IPS DF 4.7 (cell line): ENCODE measurements at regions not wholly inside any gene's neighbourhood (a gene's known extent, or its start where the extent isn't known, plus 50 kb on each side); places are given as distances from the start of the nearest gene placed in this dataset.
"Not testable (repeated sequence)": the region's sequence is repeated elsewhere in the genome, so short reads cannot be mapped to it uniquely, and the experiment has no call there.

Source experiments
- DNase-seq: peaks from one replicate; pipeline ENCODE4 v3.0.0-alpha.2; 2013; ENCODE audit warnings: low spot score; ENCODE audit errors: extremely low read depth

GRCh38 chr17:13096291-13096690 is 78.5 kb upstream of the ELAC2 start:
- no peak for DNase-seq

GRCh38 chr17:13092010-13092409 is 74.2 kb upstream of the ELAC2 start:
- DNase-seq = not testable (repeated sequence)

GRCh38 chr17:13088666-13089065 is 70.8 kb upstream of the ELAC2 start:
- no peak for DNase-seq

DNA sequence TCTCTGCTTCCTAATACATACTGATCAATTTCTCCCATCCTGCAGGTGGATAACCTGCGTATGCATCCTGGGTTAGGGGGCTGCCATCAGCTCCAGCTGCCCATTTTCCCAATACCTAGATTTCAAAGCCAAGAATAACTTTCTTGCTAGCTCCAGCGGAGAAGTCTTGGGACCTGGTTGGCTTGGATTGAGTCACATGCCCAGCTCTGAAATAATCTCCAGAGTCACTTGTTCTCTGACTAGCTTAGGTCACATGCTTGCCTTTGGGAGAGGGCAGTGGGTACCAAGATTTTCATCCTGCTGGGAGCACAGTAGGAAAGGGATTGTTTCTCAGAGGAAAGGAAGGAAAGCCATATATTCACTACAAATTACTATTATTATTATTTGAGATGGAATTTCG is 70.0 kb upstream of the ELAC2 start:
- no peak for DNase-seq

GRCh38 chr17:13086142-13086769 is 68.4 kb upstream of the ELAC2 start:
- no peak for DNase-seq

DNA sequence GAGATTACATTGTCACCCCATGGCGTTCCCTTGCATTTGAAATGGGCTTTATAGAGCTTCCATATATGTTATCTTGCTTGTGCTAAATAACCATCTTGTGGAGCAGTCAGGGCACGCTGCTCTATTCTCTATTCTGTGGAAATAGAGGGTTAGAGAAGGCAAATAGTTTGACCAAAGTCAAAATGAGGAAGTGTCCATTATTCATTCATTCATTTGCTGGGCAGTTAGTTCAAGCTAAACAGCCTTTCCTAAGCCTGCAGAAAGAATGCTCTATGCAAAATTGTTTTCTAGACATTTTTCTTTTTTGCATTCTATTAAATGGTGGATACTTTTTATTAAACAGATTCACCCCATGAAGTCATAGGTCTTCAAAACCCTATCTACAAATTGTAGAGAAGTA is 67.8 kb upstream of the ELAC2 start:
- DNase-seq = no peak

- no peak for DNase-seq
Measured at GRCh38 chr17:13084420-13084819, 66.6 kb upstream of the ELAC2 start.

DNA sequence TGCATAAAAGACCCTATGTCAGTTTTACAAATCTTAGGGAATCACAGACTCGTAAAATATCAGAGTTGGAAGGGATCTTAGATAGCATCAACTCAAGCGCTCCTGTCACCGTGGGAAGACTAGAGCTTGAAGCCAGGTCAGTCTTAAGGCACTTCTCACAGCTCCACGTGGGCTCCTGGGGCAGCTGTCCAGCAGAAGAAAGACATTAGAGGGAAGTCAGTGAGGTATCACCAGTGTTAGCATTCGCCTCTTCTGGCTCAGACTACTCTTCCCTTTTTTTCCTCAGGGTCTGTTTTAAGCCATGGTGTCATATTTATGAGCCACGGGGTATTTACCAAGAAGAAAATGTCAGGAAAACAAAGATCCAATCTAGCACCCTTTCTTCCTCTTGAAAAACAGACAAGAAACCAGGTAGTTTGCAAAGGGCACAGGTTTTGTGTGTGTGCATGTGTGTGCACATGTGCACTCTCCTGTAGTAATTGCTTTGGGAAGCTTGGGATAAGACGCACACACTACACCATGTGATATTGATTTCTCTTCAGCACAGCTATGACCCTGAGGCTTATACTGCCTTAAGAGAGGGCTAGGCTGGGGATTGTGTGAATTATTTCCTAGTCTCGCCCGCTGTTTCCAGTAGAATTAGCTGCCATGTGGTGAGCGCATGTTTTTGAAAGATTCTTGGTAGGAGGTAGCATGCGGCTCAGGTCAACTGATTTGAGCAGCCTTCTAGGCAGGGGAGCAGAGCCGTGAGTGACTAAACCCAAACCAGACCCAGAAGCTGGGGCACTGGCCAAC is 61.0 kb upstream of the ELAC2 start:
- no peak for DNase-seq

DNA sequence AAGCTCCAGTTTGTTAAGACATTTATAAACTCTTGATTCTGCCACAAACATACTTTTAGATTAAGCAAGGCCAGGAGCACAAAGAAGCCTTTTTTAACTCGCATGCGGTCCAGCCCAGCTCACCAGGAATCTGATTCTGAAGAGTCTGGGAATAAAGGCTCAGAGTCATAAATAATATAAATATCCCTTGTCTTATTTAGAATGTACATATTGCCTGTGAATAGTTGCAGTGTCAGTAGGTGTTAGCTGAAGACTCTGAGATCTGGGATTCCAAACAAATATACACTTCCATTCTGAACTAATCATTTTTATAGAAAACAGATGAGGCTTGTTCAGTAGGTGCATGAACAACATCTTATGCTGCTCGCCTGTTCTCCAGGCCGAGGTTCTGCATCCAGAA is 59.1 kb upstream of the ELAC2 start:
- no peak for DNase-seq

DNA sequence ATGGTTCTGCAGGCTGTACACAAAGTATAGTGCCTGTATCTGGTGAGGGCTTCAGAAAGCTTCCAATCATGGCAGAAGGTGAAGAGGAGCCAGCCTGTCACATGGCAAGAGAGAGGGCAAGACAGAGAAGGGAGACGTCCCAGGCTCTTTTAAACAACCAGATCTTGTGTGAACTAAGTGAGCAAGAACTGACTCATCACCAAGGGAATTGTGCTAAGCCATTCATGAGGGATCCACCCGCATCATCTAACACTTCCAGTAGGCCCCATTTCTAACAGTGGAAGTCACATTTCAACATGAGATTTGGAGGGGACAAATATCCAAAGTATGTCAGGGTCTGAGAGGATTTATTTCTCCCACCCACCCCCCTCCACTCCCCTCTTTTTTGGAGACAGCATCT is 56.2 kb upstream of the ELAC2 start:
- no peak for DNase-seq

DNA sequence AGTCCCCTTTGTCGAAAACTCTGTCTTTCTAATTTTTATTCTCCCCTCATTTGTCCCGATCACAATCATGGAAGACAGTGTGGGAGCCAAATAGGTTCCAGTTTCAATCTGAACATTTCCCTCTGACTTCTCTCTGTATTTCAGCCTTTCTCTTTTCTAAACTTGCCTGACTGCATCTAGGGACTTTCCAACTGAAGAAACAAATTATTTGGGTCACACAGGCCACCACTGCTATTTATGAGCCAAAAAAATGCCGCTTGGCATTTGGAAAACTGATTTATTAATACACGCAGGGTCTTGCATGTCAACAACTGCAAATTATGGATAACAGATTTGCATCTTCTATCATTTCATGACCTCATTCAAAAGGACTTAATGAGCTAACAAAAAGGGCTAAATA is 55.2 kb upstream of the ELAC2 start:
- no peak for DNase-seq

- no peak for DNase-seq
Measured at GRCh38 chr17:13070732-13071131, 52.9 kb upstream of the ELAC2 start.

GRCh38 chr17:13067629-13068303 is 49.9 kb upstream of the ELAC2 start:
- DNase-seq = no peak
